Stimulated activated CD8-positive, alpha-beta memory T cell treated with anti-CD3 and anti-CD28 coated beads, Interleukin-4, amount 100 ng/mL, for 24 hours (primary cell): ENCODE measurements at regions not wholly inside any gene's neighbourhood (a gene's known extent, or its start where the extent isn't known, plus 50 kb on each side); places are given as distances from the start of the nearest gene placed in this dataset.

Source experiments
- DNase-seq: peaks from one replicate; pipeline ENCODE4 v3.0.0-alpha.2; 2020; ENCODE audit warnings: low read depth

- no peak for DNase-seq
Observed at GRCh38 chr16:72317446-72317845, 145.5 kb upstream of the PMFBP1 start.

DNA sequence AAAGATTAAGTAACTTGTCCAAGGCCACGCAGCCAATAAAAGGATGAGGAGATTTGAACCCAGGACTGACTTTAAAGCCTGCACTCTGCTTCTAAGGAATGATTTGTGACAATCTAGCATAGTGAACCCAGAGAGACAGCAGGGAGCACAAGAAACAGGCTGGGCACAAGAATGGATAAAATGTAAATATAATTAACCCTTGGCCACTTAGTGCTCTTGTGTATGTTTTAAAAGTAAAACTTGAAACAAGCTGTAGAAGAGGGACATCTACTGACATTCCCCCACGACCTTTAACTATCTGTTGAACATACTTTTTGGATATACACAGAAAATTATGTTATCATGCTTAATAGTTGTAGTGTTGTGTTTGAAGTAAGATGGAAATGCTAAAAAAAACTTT is 141.9 kb upstream of the PMFBP1 start:
- no peak for DNase-seq

DNA sequence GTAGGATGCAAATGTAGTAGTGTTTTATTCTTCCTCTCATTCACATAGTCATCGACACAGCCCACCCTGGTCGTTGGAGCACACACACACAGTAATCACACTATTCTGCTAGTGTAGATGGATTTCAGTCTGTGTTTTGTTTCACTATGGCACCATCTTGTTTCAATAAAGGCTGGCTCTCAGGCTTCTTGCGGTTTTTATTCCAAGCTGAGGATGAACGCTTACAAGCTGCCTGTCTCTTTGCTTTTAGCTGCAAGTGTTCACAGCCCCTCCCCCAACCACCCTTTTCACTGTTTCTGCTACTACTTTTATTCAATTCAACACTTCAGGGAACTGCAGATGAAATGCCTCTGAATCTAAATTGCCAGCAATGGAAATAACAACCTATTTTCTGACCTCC is 140.9 kb upstream of the PMFBP1 start:
- no peak for DNase-seq

DNA sequence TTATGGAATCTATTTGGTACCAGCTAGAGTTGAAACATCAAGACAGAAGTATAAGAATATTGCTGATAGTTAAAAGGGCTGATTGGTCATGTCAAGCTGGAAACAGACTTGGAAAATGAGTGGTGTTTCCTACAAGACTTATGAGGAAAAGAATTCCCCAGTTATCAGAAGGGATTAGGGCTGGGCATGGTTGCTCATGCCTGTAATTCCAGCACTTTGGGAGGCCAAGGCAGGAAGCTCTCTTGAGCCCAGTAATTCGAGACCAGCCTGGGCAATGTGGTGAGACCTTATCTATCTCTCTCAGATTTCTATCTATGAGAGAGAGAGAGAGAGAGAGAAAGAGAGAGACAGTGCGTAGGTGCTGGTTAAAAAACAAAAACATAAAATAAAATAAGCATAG is 139.5 kb upstream of the PMFBP1 start:
- no peak for DNase-seq

DNA sequence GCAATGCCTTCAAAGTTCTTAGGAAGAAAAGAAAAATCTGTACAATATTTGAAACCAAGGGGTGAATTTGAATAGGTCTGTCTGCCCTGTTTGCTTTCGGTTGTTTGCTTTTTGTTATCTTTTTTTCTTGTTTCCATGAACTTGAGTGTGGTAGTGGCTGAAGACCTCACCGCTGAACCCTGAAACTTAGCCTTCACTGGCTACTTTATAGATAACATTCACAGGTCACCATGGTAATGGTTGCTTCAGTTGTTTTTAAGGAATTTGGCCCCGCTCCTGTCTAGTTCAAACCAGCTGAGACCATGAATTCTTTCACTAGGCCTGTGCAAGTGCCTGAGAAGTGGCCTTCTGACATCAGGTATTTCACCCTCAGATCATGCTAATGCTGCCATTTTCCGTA is 137.0 kb upstream of the PMFBP1 start:
- no peak for DNase-seq

- DNase-seq, result no peak
Observed at GRCh38 chr16:72308396-72308795, 136.4 kb upstream of the PMFBP1 start.

- DNase-seq, result no peak
Observed at GRCh38 chr16:72302332-72302731, 130.4 kb upstream of the PMFBP1 start.

DNA sequence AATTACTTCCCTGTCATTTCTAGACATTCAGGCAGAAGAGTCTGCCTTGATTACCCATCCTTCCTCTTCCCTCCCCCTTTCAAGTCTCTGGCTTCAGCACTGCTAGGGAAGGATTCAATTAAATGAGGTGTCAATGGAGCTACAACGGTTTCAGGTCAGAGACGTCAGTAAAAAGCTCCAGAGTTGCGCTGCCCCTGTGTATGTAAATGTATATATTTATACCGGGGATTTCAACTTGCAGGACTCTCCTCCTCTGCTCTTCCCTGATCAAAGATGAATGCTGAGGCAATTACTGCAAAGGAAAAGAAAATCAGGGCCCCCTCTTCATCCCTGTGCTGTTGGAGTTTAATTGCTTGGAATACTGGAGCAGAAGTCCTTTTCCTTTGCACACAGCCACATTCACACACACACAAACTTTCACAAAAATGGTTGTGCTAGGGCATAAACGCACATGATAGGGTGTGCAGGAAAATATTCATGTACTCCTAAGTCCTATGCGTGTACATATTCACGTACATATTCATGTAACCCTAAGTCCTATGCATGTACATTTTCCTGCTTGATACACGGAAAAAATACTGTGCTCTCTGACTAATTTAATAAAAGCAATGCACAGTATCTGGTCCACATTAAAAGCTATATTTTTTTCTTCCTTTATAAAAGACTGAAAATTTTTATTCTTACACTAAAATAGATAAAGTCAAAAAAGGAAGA is 129.7 kb upstream of the PMFBP1 start:
- DNase-seq, result no peak

DNA sequence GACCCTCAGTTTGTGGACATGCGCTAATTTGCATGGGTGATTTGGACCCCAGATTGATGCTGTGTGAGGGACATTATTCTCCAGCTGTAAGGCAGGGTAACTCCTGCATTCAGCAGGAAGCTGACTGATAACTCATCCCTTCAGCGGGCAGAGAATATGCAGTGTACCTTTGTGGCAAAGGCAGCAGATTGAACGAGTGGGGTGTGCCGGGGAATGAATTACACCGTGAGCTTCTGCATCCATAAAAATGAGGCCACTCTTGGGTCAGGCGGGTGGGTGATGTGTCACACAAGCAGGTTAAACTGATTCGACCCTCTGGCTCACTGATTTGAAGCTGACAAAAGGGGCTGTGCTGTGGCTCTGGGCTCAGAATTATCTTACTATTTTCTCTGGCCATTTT is 128.9 kb upstream of the PMFBP1 start:
- DNase-seq, result no peak

GRCh38 chr16:72299684-72300243 is 127.8 kb upstream of the PMFBP1 start:
- no peak for DNase-seq

- DNase-seq, result no peak
Observed at GRCh38 chr16:72298961-72299360, 127.0 kb upstream of the PMFBP1 start.

GRCh38 chr16:72295914-72296313 is 124.0 kb upstream of the PMFBP1 start:
- no peak for DNase-seq

- DNase-seq, result no peak
Observed at GRCh38 chr16:72291531-72291981, 119.6 kb upstream of the PMFBP1 start.

DNA sequence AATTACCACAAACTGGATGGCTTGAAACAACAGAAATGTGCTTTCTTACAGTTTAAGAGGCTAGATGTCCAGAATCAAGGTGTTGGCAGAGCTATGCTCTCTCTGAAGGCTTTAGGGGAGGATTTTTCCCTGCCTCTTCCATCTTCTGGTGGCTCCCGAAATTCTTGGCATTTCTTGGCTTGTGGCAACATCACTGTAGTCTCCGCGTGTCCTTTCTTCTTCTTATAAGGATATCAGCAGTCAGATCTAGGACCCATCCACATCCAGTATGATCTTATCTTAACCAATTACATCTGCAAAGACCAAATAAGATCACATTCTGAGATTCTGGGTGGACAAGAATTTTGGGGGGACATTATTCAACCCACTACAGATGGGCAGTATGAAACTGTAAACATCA is 119.2 kb upstream of the PMFBP1 start:
- no peak for DNase-seq

DNA sequence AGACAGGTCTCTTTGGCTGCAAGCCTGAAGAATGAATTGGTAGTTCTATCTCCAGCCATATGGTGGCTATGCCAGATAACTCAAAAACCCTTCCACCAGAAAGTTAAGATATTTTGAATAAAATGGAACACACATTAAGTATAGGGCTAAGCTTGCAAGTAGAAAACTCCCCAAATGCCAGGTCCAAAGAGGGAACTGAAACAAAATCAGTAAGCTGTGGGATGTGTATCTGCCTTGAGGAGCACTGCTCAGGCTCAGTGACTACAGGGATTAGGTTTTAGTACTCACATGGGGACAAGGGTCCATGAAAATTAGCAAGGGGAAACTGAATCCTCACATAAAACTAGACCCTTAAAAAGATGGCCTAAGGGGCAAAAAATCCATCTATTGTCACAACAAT is 115.7 kb upstream of the PMFBP1 start:
- no peak for DNase-seq

DNA sequence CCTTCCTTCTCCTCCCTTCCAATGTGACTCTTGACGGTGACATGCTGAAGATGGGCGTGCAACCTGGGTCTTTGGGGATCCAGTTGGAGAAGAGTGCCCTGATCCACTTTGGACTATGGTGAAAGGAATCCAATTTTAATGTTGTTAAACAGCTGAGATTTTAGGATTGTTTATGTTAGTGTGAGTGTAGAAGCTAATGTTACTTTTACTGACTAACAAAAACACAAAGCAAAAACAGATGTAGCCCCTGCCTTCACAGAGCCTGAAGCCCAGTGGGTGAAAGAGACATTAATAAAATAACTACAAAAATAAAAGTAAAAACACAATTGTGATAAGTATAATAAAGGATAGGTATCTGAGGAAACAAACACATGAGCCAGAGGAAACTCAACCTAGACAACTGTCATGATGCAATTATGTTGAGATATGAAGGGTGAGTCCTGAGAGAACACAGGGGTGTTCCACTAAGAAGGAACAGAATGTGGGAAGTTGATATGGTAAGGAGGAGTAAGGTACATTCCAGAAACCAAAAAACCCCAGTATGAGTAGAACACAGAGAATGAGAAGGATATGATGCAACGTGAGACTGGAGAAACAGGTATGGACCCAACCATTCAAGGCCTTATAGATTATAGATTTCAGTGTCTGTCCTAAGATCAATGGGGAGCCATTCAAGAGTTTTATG is 115.1 kb upstream of the PMFBP1 start:
- no peak for DNase-seq

GRCh38 chr16:72285728-72286127 is 113.8 kb upstream of the PMFBP1 start:
- no peak for DNase-seq

GRCh38 chr16:72285324-72285723 is 113.4 kb upstream of the PMFBP1 start:
- no peak for DNase-seq

- DNase-seq, result no peak
Observed at GRCh38 chr16:72284042-72284789, 112.3 kb upstream of the PMFBP1 start.

DNA sequence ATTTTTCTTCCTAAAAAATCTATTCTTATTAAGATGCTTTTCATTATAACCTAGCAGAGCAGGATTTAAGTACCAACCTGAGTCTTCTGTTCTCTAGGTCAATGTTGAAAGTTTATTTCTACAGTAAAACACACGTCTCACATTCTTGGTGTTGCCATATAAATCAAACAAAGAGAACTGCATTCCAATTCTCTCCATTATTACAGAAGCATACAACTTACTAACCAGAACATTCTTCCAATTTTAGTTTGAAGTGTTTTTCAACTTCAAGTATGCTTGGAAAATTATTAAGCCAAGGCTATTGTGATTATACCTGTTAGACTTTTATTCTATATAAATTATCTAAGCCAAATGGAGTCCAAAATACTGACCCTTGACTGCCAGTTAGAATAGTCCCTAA is 110.4 kb upstream of the PMFBP1 start:
- DNase-seq, result no peak

- DNase-seq, result no peak
Observed at GRCh38 chr16:72278301-72278700, 106.3 kb upstream of the PMFBP1 start.

- no peak for DNase-seq
Observed at GRCh38 chr16:72277749-72278148, 105.8 kb upstream of the PMFBP1 start.

DNA sequence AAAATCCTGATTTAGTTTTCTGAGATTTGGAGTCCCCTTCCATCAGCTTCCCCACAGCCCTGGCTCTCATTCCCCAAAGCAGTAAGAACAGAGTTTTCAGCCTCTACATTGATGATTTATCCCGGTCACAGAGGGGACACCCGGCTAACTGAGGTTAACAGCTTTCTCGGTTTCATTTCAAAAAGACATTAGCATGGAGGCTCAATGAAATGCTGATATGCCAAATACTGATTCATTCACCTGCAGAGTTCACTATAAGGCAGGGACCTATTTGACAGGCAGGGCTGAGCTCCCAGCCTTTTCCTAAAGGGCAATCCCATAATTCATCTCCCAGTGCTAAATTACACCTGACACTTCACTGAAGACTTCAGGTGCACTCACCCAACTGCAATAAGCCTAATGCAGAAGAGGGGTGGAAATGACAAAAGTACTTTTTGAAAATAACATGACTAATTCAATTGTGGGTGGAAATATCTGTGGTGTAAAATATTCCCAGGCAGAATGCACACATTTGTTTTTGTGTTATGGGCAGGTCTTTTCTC is 99.8 kb upstream of the PMFBP1 start:
- DNase-seq, result no peak
